EH (cell line): ENCODE measurements at regions not wholly inside any gene's neighbourhood (a gene's known extent, or its start where the extent isn't known, plus 50 kb on each side); places are given as distances from the start of the nearest gene placed in this dataset.

Experiments used
- DNase-seq: peaks from one replicate; pipeline ENCODE4 v3.0.0-alpha.2; 2015; ENCODE audit warnings: low read depth

- no peak for DNase-seq
Measured at GRCh38 chr4:41883988-41884734, 51.1 kb upstream of the TMEM33 start.

- peak; percentile 37 for DNase-seq
Measured at GRCh38 chr4:41882625-41883347, 52.4 kb upstream of the TMEM33 start.

GRCh38 chr4:41881981-41882624, 53.1 kb upstream of the TMEM33 start:
- DNase-seq: no peak

- peak; percentile 13 for DNase-seq
Measured at GRCh38 chr4:41880840-41881831, 54.1 kb upstream of the TMEM33 start.

- no peak for DNase-seq
Measured at GRCh38 chr4:41880022-41880837, 55.0 kb upstream of the TMEM33 start.

GRCh38 chr4:41879552-41879951, 55.7 kb upstream of the TMEM33 start:
- DNase-seq: no peak

GRCh38 chr4:41878991-41879491, 56.2 kb upstream of the TMEM33 start:
- DNase-seq: no peak

GRCh38 chr4:41878170-41878969, 56.9 kb upstream of the TMEM33 start:
- DNase-seq: no peak

GRCh38 chr4:41877020-41877796, 58.0 kb upstream of the TMEM33 start:
- no peak for DNase-seq

- DNase-seq: no peak
Measured at GRCh38 chr4:41874873-41875272, 60.4 kb upstream of the TMEM33 start.

- no peak for DNase-seq
Measured at GRCh38 chr4:41874398-41874797, 60.8 kb upstream of the TMEM33 start.

GRCh38 chr4:41873380-41874295, 61.6 kb upstream of the TMEM33 start:
- no peak for DNase-seq

- no peak for DNase-seq
Measured at GRCh38 chr4:41870035-41870434, 65.2 kb upstream of the TMEM33 start.

GRCh38 chr4:41866799-41867677, 68.2 kb upstream of the TMEM33 start:
- DNase-seq: no peak

GRCh38 chr4:41865981-41866798, 69.0 kb upstream of the TMEM33 start:
- DNase-seq: no peak
